ENCODE measurements at regions not wholly inside any gene's neighbourhood (a gene's known extent, or its start where the extent isn't known, plus 50 kb on each side); places are given as distances from the start of the nearest gene placed in this dataset.

DNA sequence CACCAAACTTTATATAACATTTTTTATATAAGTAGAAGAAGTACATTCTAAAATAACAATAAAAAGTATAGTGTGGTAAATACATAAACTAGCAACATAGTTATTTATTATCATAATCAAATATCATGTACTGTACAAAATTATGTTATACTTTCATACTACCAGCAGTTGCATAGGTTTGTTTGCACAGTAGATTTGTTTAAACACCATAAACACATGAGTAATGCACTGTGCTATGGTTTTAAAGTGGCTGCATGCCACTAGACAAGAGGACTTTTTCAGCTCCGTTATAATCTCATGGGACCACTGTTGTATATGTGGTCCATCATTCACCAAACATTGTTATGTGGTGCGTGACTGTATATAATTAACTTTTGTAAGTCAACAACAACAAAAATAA is 137.6 kb downstream of the DRD1 start:
- no peak for DNase-seq
- 95 to 100% methylated on average over 1 of the region's 2 CpGs for WGBS, 2 experiments (ENCODE audit: insufficient coverage in 1 of 2, insufficient read length in 1 of 2)
- TF ChIP-seq, protein P1, sequence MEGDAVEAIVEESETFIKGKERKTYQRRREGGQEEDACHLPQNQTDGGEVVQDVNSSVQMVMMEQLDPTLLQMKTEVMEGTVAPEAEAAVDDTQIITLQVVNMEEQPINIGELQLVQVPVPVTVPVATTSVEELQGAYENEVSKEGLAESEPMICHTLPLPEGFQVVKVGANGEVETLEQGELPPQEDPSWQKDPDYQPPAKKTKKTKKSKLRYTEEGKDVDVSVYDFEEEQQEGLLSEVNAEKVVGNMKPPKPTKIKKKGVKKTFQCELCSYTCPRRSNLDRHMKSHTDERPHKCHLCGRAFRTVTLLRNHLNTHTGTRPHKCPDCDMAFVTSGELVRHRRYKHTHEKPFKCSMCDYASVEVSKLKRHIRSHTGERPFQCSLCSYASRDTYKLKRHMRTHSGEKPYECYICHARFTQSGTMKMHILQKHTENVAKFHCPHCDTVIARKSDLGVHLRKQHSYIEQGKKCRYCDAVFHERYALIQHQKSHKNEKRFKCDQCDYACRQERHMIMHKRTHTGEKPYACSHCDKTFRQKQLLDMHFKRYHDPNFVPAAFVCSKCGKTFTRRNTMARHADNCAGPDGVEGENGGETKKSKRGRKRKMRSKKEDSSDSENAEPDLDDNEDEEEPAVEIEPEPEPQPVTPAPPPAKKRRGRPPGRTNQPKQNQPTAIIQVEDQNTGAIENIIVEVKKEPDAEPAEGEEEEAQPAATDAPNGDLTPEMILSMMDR (conservative IDR thresholded peaks at IDR 0.05): no peak
- Mint-ChIP-seq H3K4me1 (peaks cover 4% of the 10 kb centered on the region), H3K36me3 (ENCODE audit: low read depth) (no peaks in the 10 kb centered on the region), H3K9me3 (no peaks in the 10 kb centered on the region), H3K4me3 (no peak overlapping the region), H3K27ac (no peak overlapping the region), H3K27me3 (ENCODE audit: insufficient read depth) (peaks cover 5% of the 10 kb centered on the region)
- H3K36me3 ChIP-seq (ENCODE audit: control insufficient read depth, insufficient read depth, low read length): no peaks in the 10 kb centered on the region
- no peaks in the 10 kb centered on the region for H3K27me3 ChIP-seq (ENCODE audit: control insufficient read depth, insufficient read depth, low read length, poor library complexity, severe bottlenecking)
- no peak overlapping the region for H3K4me3 ChIP-seq (ENCODE audit: low read length)
- no peak overlapping the region for H3K9ac ChIP-seq (ENCODE audit: extremely low read depth, low read length, poor library complexity, severe bottlenecking)
- no peaks in the 10 kb centered on the region for H3K4me1 ChIP-seq (ENCODE audit: control insufficient read depth, insufficient read depth, low read length)
- no peak overlapping the region for H3K27ac ChIP-seq (ENCODE audit: low read depth, low read length)
- no peaks in the 10 kb centered on the region for H3K9me3 ChIP-seq (ENCODE audit: control insufficient read depth, low read length)

DNA sequence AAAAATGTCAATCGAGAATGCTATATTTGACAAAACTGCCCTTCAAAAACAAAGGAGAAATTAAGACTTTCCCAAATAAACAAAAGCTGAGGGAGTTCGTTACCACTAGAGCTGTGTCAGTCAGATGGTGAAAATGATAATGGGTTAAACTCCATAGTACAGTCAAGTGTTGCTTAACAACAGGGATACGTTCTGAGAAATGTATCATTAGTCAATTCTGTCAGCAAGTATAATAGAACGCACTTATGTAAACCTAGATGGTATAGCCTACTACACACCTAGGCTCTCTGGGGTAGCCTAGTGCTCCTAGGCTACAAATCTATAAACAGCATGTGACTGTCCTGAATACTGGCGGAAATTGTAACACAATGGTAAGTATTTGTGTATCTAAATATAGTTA is 138.7 kb downstream of the DRD1 start:
- H3K36me3 Mint-ChIP-seq (ENCODE audit: low read depth): no peaks in the 10 kb centered on the region
- H3K4me1 Mint-ChIP-seq: peaks cover 4% of the 10 kb centered on the region
- H3K4me3 Mint-ChIP-seq: no peak overlapping the region
- Histone ChIP-seq H3K36me3 (ENCODE audit: control insufficient read depth, insufficient read depth, low read length) (no peaks in the 10 kb centered on the region), H3K4me3 (ENCODE audit: low read length) (no peak overlapping the region), H3K4me1 (ENCODE audit: control insufficient read depth, insufficient read depth, low read length) (no peaks in the 10 kb centered on the region), H3K9ac (ENCODE audit: extremely low read depth, low read length, poor library complexity, severe bottlenecking) (no peak overlapping the region), H3K9me3 (ENCODE audit: control insufficient read depth, low read length) (no peaks in the 10 kb centered on the region), H3K27me3 (ENCODE audit: control insufficient read depth, insufficient read depth, low read length, poor library complexity, severe bottlenecking) (no peaks in the 10 kb centered on the region), H3K27ac (ENCODE audit: low read depth, low read length) (no peak overlapping the region)
- DNase-seq: no peak
- no peaks in the 10 kb centered on the region for H3K9me3 Mint-ChIP-seq
- 88 to 89% methylated on average over 3 to 5 of the region's 5 CpGs for WGBS, 2 experiments (ENCODE audit: insufficient coverage in 1 of 2, insufficient read length in 1 of 2)
- TF ChIP-seq, protein P1 (conservative IDR thresholded peaks at IDR 0.05): no peak
- no peak overlapping the region for H3K27ac Mint-ChIP-seq
- H3K27me3 Mint-ChIP-seq (ENCODE audit: insufficient read depth): peaks cover 2% of the 10 kb centered on the region

DNA sequence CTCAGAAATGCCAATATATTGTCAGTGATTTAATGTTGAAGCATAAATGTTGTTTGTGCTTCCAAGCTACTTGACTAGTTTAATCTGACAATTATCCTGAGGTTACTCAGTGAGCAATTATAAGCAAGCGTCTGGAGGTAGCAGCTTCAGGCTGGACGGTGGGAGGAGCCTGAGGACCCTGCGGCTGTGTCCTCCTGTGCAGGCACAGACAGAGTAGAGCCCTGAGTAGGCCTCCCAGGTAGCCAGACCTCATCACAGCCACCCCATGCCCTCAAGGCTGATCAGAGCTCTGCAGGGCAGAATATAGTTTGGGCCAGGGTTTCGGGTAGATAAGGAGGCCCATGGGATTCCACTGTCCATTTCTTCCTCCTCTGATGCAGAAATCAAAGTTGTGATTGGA is 153.6 kb downstream of the DRD1 start:
- WGBS, 2 experiments (ENCODE audit: insufficient coverage in 1 of 2, insufficient read length in 1 of 2): 94 to 100% methylated on average over 1 to 4 of the region's 4 CpGs
- H3K4me3 ChIP-seq (ENCODE audit: low read length): no peak overlapping the region
- Mint-ChIP-seq H3K27ac (no peak overlapping the region), H3K4me3 (no peak overlapping the region), H3K9me3 (no peaks in the 10 kb centered on the region), H3K36me3 (ENCODE audit: low read depth) (no peaks in the 10 kb centered on the region), H3K4me1 (peaks cover 5% of the 10 kb centered on the region), H3K27me3 (ENCODE audit: insufficient read depth) (peaks cover 3% of the 10 kb centered on the region)
- DNase-seq: no peak
- H3K4me1 ChIP-seq (ENCODE audit: control insufficient read depth, insufficient read depth, low read length): no peaks in the 10 kb centered on the region
- H3K36me3 ChIP-seq (ENCODE audit: control insufficient read depth, insufficient read depth, low read length): no peaks in the 10 kb centered on the region
- H3K27ac ChIP-seq (ENCODE audit: low read depth, low read length): no peak overlapping the region
- TF ChIP-seq, protein P1 (conservative IDR thresholded peaks at IDR 0.05): no peak
- no peaks in the 10 kb centered on the region for H3K27me3 ChIP-seq (ENCODE audit: control insufficient read depth, insufficient read depth, low read length, poor library complexity, severe bottlenecking)
- no peak overlapping the region for H3K9ac ChIP-seq (ENCODE audit: extremely low read depth, low read length, poor library complexity, severe bottlenecking)
- no peaks in the 10 kb centered on the region for H3K9me3 ChIP-seq (ENCODE audit: control insufficient read depth, low read length)

All from endodermal cell (in vitro differentiated cells).